ENCODE measurements at regions not wholly inside any gene's neighbourhood (a gene's known extent, or its start where the extent isn't known, plus 50 kb on each side); places are given as distances from the start of the nearest gene placed in this dataset.

DNA sequence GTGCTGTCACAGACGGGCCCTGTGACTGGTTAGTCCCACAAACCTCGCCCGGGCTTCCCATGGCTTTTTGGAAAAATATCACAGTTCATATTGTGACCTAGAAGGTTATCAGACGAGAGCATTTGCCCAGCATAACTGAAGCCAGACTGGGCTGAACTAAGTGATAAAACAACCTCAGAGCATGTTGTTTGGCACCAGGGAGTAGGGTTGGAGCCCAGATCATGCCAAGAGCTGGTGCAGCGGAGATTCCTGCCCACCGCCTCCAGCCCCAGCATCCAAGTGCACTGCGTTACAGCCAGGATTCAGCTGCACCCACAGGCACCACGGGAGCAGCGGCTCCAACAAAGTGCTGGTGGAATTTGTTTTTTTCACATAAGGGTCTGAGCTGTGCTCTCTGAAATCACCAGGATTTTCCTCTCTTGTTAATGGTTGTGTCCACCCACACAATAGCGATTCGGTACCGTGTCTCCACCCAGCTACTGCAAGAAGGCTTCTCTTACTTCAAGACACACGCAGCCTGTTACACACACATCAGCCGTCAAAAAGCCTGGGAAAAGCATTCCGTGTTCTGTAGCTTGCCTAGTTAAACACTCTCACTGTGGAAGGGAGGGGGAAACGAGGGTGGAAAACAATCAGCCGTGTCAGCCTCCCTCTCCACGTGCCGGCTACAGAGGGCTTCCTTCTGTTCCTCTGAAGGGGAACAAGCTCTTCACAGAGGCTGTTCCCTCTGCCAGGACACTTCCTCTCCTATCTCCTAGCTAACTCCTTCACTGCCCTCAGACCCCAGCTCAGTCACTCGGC is 273.8 kb downstream of the C16orf95 start:
- Histone ChIP-seq H2AFZ (ENCODE audit: low read length) (peak overlapping the region; percentile 29), H3K4me1 (ENCODE audit: control insufficient read depth, extremely low read depth, insufficient read depth, low read length) (no peaks in the 10 kb centered on the region), H3K9me3 (ENCODE audit: control insufficient read depth, insufficient read depth, low read depth, low read length) (no peaks in the 10 kb centered on the region), H3K4me3 (replicated peaks in 1 of 4; ENCODE audit: control extremely low read depth in 1 of 4, insufficient read depth in 1 of 4, low read depth in 3 of 4, low read length in 4 of 4) (no peak overlapping the region), H3K79me2 (ENCODE audit: control insufficient read depth, insufficient read depth, low read length) (no peaks in the 10 kb centered on the region), H4K20me1 (ENCODE audit: control insufficient read depth, extremely low read depth, insufficient read depth, low read length) (no peaks in the 10 kb centered on the region), H3K36me3 (ENCODE audit: control insufficient read depth, insufficient read depth, low read length) (no peaks in the 10 kb centered on the region), H3K27me3 (ENCODE audit: control insufficient read depth, insufficient read depth, low read length) (peaks cover 7% of the 10 kb centered on the region), H3K27ac (ENCODE audit: insufficient read depth, low read length) (no peak overlapping the region), H3K4me2 (ENCODE audit: extremely low read depth, insufficient read depth, low read length) (peak overlapping the region; percentile 40), H3K9ac (ENCODE audit: insufficient read depth, low read length) (no peak overlapping the region)
- peak; percentile 51 to 78 for DNase-seq (ENCODE audit: low read depth in 2 of 2)
- TF ChIP-seq EZH2 (IDR thresholded peaks at IDR 0.05; ENCODE audit: low read length, missing control alignments): no peak
- TF ChIP-seq, protein P1, sequence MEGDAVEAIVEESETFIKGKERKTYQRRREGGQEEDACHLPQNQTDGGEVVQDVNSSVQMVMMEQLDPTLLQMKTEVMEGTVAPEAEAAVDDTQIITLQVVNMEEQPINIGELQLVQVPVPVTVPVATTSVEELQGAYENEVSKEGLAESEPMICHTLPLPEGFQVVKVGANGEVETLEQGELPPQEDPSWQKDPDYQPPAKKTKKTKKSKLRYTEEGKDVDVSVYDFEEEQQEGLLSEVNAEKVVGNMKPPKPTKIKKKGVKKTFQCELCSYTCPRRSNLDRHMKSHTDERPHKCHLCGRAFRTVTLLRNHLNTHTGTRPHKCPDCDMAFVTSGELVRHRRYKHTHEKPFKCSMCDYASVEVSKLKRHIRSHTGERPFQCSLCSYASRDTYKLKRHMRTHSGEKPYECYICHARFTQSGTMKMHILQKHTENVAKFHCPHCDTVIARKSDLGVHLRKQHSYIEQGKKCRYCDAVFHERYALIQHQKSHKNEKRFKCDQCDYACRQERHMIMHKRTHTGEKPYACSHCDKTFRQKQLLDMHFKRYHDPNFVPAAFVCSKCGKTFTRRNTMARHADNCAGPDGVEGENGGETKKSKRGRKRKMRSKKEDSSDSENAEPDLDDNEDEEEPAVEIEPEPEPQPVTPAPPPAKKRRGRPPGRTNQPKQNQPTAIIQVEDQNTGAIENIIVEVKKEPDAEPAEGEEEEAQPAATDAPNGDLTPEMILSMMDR (conservative IDR thresholded peaks at IDR 0.05 in 1 of 2, IDR thresholded peaks at IDR 0.05 in 1 of 2; ENCODE audit: low read depth in 1 of 2, low read length in 2 of 2): no peak

DNA sequence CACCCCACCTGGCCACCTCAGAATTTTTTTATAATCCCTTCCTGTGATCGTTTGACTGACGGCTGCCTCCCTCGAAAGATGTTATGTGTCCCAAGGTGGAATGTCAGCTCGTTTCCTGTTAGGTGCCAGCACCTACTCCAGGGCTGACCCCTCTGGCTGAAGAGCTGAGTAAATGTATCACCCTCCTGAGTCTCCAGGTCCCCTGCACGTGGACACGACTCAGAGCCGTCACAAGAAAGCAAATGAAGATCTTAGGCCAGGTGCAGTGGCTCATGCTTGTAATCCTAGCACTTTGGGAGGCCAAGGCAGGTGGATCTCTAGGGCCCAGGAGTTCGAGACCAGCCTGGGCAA is 273.2 kb downstream of the C16orf95 start:
- H3K9ac ChIP-seq (ENCODE audit: insufficient read depth, low read length): no peak overlapping the region
- H3K79me2 ChIP-seq (ENCODE audit: control insufficient read depth, insufficient read depth, low read length): no peaks in the 10 kb centered on the region
- no peak overlapping the region for H3K27ac ChIP-seq (ENCODE audit: insufficient read depth, low read length)
- TF ChIP-seq EZH2 (IDR thresholded peaks at IDR 0.05; ENCODE audit: low read length, missing control alignments): no peak
- TF ChIP-seq, protein P1 (conservative IDR thresholded peaks at IDR 0.05 in 1 of 2, IDR thresholded peaks at IDR 0.05 in 1 of 2; ENCODE audit: low read depth in 1 of 2, low read length in 2 of 2): no peak
- no peaks in the 10 kb centered on the region for H3K4me1 ChIP-seq (ENCODE audit: control insufficient read depth, extremely low read depth, insufficient read depth, low read length)
- H3K36me3 ChIP-seq (ENCODE audit: control insufficient read depth, insufficient read depth, low read length): no peaks in the 10 kb centered on the region
- H3K4me3 ChIP-seq (replicated peaks in 1 of 4; ENCODE audit: control extremely low read depth in 1 of 4, insufficient read depth in 1 of 4, low read depth in 3 of 4, low read length in 4 of 4): no peak overlapping the region
- peak in 1 of 2 donors; percentile 42 for DNase-seq (ENCODE audit: low read depth in 2 of 2)
- H3K9me3 ChIP-seq (ENCODE audit: control insufficient read depth, insufficient read depth, low read depth, low read length): no peaks in the 10 kb centered on the region
- no peak overlapping the region for H3K4me2 ChIP-seq (ENCODE audit: extremely low read depth, insufficient read depth, low read length)
- H3K27me3 ChIP-seq (ENCODE audit: control insufficient read depth, insufficient read depth, low read length): peaks cover 7% of the 10 kb centered on the region
- no peak overlapping the region for H2AFZ ChIP-seq (ENCODE audit: low read length)
- no peaks in the 10 kb centered on the region for H4K20me1 ChIP-seq (ENCODE audit: control insufficient read depth, extremely low read depth, insufficient read depth, low read length)

DNA sequence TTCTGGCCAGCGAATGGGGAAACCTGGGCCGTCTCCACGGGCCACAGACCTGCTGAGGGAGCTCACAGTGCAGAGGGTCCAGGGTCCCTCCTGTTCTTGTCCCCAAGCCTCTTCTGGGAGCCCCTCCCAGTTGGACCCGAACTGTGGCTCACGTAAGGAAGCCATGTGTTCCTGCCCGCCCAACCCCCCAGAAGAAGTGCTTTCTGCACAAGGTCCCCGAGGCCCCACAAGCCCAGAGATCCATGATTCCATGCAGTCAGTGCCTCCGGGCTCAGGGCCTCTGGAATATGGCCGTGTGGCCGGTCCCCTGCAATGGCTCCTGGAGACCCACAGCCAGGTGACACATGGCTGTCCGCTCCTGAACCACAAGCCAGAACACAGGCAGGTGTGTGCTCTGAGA is 272.4 kb downstream of the C16orf95 start:
- Histone ChIP-seq H2AFZ (ENCODE audit: low read length) (no peak overlapping the region), H4K20me1 (ENCODE audit: control insufficient read depth, extremely low read depth, insufficient read depth, low read length) (no peaks in the 10 kb centered on the region), H3K9me3 (ENCODE audit: control insufficient read depth, insufficient read depth, low read depth, low read length) (no peaks in the 10 kb centered on the region), H3K36me3 (ENCODE audit: control insufficient read depth, insufficient read depth, low read length) (no peaks in the 10 kb centered on the region), H3K79me2 (ENCODE audit: control insufficient read depth, insufficient read depth, low read length) (no peaks in the 10 kb centered on the region), H3K9ac (ENCODE audit: insufficient read depth, low read length) (no peak overlapping the region), H3K27me3 (ENCODE audit: control insufficient read depth, insufficient read depth, low read length) (peaks cover 7% of the 10 kb centered on the region), H3K4me2 (ENCODE audit: extremely low read depth, insufficient read depth, low read length) (no peak overlapping the region), H3K4me3 (replicated peaks in 1 of 4; ENCODE audit: control extremely low read depth in 1 of 4, insufficient read depth in 1 of 4, low read depth in 3 of 4, low read length in 4 of 4) (no peak overlapping the region), H3K4me1 (ENCODE audit: control insufficient read depth, extremely low read depth, insufficient read depth, low read length) (no peaks in the 10 kb centered on the region), H3K27ac (ENCODE audit: insufficient read depth, low read length) (no peak overlapping the region)
- DNase-seq (ENCODE audit: low read depth in 2 of 2): no peak
- no peak for TF ChIP-seq EZH2 (IDR thresholded peaks at IDR 0.05; ENCODE audit: low read length, missing control alignments)
- TF ChIP-seq, protein P1 (conservative IDR thresholded peaks at IDR 0.05 in 1 of 2, IDR thresholded peaks at IDR 0.05 in 1 of 2; ENCODE audit: low read depth in 1 of 2, low read length in 2 of 2): no peak
